SIG-M5 treated with dmso at 0.1 percent for 504 hours (cell line): ENCODE measurements at regions not wholly inside any gene's neighbourhood (a gene's known extent, or its start where the extent isn't known, plus 50 kb on each side); places are given as distances from the start of the nearest gene placed in this dataset.

Experiments
- DNase-seq: peaks from one replicate; lab custom pipeline; 2025; ENCODE audit not compliant: unreplicated experiment; lab: John Stamatoyannopoulos, UW

DNA sequence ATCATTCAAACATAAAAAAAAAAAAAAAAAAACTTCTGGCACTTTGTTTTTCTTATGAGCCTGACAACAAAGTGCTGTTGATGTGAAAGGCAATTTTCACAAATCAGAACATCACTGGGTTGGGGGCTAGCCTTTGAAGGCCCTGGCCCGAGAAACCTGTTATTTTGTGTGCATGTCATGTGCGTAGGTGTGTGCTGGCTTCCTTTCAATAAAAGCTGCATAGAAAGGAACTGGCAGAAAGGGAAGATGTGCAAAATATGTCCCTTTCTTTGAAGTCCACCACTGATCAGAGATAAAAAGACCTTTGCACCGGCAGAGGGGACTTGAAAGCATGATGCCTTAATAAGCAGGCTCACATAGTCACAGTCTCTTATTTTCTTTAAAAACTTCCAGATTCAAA lies 170.8 kb upstream of the RASGEF1B start:
- no peak for DNase-seq

GRCh38 chr4:81639248-81639647 lies 167.5 kb upstream of the RASGEF1B start:
- DNase-seq, result no peak

DNA sequence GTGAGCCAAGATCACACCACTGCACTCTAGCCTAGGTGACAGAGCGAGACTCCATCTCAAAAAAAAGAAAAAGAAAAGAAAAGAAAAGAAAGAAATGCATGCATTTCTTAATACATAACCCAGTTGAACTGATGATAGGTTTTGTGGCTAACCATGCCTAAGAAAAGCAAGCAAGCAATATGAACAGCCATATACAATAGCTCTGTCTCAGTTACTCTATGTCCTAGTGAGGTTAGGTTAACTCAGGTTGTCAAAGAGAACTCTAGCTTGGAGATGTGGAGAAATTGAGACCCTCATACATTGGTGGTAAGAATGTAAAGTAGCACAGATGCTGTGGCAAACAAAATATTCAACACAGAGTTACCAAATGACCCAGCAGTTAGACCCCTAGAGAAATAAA lies 167.0 kb upstream of the RASGEF1B start:
- DNase-seq, result no peak

- peak; percentile 76 for DNase-seq
Observed at GRCh38 chr4:81635739-81636138, 164.0 kb upstream of the RASGEF1B start.

- no peak for DNase-seq
Observed at GRCh38 chr4:81634766-81635549, 163.3 kb upstream of the RASGEF1B start.

DNA sequence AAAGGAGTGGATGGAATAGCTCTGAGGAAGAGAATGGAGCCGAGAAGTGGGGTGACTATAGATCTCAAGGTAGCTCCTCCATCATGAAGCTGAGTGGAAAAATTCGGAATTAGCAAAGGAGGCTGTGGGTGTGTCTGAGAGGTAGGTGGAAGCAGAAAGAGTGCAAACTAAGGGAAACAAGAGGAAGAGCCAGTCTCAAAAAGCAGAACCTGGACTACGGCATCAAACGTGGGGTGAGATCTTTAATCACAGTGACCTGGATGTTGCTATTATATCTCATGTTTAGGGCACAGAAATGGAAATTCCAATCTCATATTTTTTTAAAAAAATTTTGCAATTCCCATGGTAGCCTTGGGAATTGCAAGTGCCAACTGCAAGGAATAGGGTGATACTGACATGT lies 162.5 kb upstream of the RASGEF1B start:
- DNase-seq, result no peak

DNA sequence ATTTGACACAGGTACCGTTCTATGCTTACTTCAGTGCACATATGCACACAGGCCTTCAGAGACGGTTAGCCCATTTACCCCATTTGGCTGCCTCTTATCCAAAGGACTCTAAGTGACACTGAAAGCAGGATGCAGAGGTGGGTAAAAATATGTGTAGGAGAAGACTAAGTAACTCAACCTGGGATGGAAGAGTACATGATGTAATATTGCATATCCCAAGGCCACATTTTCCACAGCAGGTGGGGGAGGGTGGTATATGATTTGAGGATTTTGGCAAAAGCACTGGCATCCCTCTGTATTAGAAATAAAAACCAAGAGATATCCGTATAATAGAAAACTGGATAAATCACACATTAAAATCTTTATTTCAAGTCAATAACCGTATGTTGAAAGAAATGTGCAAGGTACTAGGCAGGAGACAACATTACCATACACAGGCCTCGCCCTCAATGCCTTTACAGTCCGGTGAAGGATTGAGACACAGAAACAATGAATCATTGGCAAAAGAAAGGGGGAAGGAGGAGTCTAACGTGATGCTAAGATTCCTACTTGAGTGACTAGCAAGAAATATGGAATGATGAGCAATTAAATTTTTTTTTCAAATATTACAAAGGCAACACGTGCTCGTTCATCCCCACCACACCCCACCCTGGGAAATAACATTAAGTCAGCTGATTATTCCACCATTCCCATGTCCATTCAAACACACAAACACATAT lies 161.0 kb upstream of the RASGEF1B start:
- no peak for DNase-seq

- peak; percentile 6 for DNase-seq
Observed at GRCh38 chr4:81631958-81632441, 160.3 kb upstream of the RASGEF1B start.

DNA sequence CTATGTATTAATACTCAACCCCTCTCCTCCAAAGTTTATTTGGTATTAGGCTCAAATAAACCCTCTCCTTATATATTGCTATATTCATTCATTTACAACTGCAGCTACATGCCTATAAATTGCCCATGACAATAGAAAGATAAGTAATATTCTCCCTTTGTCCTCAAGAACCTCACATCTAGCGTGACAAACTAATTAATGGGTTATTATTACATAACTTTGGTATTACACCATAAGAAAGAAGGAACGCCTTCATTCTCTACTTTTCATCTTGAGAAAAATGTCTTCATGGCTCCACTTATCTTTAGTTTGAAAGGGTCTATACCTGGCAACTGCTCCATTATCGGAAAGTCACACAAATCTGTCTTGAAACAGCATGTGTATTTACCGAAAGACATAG lies 157.7 kb upstream of the RASGEF1B start:
- no peak for DNase-seq

GRCh38 chr4:81628489-81628888 lies 156.8 kb upstream of the RASGEF1B start:
- DNase-seq, result no peak

DNA sequence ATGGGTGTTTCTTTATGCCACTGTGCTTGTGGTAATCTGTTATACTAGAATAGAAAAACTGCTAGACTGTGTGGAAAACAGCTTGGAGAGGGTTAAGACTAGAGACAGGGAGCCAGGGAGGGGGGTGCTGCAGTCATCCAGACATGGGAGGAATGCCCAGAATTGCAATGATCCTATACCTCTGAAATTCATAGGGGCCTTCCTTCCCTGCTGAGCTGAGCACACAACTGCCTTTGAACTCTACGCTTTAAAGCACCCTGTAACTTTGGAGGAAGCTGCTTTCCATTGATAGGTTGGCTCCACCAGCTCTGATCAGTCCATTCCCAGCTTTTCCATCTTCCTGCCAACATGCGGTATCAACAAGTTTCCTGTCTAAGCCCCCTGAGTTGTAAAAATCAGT lies 155.9 kb upstream of the RASGEF1B start:
- DNase-seq, result no peak

GRCh38 chr4:81626851-81627250 lies 155.1 kb upstream of the RASGEF1B start:
- DNase-seq, result no peak

GRCh38 chr4:81625422-81626417 lies 154.0 kb upstream of the RASGEF1B start:
- DNase-seq, result no peak

DNA sequence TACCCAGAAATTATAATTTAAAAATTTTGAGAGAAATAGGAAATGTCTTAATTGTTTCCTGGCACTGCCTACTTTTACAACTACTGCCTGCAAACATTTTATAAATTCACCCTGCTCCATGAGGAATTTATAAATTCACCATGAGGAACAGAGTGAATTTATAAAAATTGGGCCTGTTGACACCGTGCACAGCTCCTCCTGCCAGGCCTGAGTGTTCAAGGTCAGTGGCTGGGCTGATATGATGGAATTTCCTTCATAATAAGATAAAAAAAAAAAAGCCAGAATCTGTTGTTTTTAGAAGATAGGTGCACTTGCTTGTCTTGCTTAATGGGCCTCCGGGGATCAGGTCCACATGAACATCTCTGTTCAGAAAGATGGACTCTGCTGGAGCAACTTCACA lies 151.7 kb upstream of the RASGEF1B start:
- DNase-seq, result no peak

DNA sequence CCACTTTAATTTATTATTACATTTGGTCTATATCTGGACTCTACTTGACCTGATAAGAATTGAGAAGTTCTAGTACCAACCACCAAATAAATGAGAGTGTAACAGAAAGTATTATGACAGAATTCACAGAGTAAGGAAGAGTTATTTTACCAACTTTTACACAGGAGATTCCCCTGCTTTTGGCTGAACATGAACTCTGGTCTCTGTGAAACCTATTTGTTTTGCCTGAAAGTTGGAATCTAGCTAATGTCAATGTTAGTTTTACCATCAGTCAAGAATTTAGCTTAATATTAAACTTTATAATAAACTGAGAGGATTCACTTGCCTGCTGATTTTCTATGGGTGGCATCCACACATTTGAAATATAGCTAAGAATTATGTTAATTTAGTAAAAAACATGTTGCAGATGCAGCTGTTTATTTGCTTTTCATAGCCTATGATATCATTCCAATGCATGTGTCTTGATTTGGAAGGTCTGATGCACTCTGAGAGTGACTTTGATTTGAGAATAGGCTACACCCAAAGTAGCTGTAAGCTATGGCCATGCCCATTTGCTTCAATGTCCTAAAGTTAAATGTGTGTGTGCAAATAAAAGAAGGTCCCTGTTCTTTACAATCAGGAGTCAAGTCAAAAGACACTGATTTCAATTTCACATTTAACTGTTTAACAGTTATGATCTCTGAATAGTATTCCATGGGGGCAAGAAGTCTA lies 150.9 kb upstream of the RASGEF1B start:
- no peak for DNase-seq

DNA sequence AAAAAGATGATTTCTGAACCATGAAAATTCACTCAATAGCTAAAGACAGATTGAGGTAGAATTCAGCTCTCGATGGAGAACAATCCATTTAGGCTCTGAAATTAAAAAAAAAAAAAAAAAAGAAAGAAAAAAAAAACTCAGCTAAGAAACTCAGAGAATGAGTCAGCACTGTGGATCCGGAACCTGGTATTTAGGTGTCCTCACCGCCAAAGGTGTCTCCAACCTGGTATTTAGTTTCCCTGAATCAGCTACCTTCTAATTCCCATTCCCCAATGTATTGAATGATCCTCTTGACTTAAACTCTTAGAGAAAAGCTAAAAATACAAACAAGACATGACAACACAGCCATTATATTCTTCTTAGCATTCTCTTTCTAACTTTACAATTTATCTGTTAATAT lies 150.3 kb upstream of the RASGEF1B start:
- no peak for DNase-seq

DNA sequence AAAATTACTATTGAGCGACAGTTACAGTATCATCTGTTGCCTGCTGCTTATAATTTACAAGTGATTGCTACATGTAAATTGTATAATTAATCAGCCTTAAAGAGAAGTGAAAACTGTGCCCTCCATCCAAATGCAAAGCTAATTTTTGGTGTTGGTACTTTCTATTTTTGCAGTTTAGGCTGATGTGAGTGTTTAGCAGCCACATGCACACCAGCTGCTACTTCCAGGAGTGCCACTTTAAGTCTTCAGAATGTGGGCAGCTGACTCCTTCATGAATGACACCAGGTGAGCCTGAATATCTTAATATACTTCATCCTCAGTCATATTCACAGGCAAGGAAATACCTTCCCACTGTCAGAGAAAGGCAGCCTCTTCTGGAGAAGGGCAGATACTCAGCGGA lies 149.8 kb upstream of the RASGEF1B start:
- no peak for DNase-seq

DNA sequence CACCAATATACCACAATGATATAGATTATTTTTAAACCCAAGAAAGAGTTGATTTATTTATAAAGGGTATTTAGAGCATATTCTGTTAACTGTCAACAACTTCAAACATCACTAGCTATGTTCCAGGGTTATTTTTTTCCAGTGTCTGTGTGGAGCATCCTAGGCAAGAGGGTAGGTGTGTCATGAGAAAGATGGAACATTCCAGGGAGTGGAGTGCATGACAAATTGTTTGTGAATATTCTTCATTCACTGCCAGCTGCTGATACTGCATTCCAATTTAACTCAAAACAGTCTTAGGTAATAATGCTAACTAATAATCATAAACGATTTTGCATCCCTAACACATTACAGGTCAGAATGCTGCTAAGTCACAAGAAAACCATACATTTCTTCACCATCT lies 148.7 kb upstream of the RASGEF1B start:
- no peak for DNase-seq

- DNase-seq, result no peak
Observed at GRCh38 chr4:81617545-81617944, 145.8 kb upstream of the RASGEF1B start.

DNA sequence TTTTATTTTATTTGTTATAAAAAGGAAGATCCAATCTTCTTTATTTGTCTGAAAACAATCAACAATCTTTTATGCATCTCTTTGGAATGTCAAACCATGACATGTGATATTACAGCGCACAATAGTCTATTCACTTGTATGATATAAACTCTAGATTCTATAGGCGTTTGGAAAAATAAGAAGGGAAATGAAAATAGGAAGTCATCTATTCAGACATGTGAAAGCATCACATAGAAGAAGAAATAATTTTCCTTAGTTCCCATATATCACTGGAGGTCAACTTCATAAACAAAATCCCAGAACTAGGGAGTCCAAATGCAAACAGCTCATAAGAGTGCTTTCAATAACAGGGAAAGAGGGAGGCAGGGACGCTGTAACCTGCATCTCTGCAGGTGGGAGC lies 139.5 kb upstream of the RASGEF1B start:
- DNase-seq, result no peak

- no peak for DNase-seq
Observed at GRCh38 chr4:81609844-81610243, 138.1 kb upstream of the RASGEF1B start.
